GM18870 (cell line): ENCODE measurements at regions not wholly inside any gene's neighbourhood (a gene's known extent, or its start where the extent isn't known, plus 50 kb on each side); places are given as distances from the start of the nearest gene placed in this dataset.

Experiments
- ATAC-seq: cut with Tn5 transposase; IDR thresholded peaks from one replicate; pipeline ENCODE4 v1.9.1; 2021; ENCODE audit warnings: moderate library complexity; ENCODE audit not compliant: unreplicated experiment

DNA sequence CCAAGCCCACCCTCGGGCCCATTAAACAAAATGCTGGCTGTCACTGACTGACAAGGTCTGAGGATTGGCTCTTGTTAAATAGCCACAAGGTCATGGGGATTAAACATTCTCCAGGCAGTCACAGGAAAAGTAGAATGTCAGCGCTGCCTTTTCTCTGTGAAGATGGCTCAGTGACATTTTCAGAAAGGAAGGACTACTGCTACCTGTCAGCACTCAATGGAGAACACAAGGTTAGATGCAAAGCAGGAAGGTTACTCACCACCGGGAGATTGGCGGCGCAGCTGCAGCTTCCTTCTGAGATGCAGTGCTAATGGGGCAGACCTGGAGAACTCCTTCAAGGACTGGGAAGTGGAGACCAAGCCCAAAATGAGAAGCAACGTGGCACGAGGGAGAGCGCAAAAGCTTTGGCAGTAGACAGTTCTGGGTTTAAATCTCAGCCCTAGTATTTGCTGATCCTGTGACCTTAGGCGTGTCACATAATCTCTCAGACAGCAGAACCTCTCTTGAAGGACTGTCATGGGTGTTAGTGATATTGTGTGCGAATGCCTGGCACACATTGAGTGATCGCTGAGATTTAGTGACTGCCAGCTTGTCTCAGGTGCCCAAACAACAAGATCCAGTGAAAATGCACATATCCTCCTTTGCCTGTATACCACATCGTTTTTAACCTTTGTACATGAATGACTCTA, 213.1 kb upstream of the BOD1L1 start:
- no peak for ATAC-seq

DNA sequence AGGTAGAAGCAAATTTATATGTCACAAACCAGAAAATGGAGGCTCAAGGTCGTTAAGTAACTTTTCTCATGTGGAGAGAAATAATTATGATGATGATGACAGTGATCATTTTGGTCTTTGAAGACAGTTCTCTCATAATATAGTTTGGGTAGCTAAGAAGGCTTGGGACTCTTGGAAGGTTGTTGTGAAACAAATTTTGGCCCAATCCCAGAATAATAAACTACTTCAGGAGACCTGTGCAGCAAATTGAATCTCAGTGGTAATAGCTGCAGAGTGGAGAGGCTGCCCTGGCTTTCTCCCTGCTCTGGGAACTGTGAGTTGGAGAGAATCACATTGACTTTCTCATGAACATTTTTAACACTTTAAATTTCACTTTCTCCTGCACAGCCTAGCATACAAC, 217.2 kb upstream of the BOD1L1 start:
- no peak for ATAC-seq

DNA sequence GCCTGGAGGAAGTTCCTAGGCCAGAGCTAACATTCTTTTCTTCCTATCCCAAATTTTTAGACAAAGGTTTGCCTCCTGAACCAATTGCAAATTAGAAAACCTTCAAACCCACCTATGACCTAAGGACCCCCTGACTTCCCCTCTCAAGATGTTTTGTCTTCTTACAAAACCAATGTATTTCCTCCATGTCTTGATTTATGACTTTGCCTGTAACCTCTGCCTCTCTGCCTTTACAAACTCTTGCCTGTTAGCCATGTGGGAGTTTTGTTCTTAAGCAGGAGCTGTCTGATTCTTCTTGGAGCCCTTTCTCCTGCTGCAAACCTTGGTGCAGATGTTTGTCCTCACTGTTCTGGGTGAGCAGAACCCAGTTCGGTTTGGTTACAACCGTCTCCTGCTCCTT, 222.3 kb upstream of the BOD1L1 start:
- ATAC-seq: no peak

DNA sequence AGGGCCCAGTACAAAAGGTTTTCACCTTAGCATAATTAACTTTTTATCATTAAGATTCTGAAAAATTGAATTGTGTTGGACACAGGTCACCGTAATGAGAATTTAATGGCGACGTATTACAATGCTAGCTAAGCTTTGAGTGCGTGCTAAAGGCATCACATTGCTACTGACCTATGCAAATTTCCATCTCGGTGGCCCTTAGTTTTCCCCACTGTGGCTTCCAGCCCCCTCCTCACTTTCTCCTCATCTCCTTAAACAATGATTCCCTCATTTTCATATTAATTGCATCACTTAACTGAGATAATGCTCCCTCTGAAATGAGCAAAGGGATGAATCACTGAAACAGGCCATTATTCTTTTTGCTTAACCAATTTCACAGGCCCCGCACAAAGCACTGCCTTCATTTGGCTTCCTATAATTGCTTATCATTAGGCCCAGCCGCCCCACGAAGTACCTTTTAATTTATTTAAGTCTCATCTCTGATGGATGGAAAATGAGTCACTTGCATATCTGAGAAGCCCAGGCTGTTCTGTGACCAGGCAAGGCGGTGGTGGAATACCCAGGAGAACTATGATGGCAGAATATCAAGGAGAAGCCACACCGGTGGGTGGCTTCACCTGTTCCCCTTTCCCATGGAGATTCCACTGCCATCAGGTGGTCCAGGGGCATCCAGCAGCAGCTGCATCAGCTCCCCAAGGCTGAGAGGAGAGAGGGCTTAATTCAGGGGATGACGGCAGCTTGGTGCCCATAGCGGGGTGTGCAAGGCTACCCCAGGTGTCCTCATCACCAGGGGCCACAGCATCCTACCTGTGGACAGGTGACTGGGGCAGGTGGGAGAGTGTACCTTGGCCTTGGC, 223.8 kb upstream of the BOD1L1 start:
- ATAC-seq: no peak

DNA sequence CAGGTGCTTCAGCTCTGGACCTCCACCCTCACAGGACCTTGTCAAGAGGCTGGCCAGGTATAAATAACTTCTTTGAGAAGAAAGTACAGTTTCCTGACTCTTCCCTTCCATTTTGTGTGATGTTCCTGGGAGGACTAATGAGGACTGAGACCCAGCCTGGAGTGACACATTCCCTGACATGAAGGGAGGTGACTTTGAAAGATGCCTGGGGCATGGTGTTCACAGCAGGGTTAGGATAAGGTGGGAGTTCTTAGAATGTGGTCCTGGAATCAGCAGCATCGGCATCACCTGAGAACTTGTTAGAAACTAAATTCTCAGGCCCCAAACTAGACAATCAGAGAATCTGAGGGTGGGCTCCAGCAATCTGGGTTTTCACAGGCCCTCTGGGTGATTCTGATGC, 224.9 kb upstream of the BOD1L1 start:
- no peak for ATAC-seq

DNA sequence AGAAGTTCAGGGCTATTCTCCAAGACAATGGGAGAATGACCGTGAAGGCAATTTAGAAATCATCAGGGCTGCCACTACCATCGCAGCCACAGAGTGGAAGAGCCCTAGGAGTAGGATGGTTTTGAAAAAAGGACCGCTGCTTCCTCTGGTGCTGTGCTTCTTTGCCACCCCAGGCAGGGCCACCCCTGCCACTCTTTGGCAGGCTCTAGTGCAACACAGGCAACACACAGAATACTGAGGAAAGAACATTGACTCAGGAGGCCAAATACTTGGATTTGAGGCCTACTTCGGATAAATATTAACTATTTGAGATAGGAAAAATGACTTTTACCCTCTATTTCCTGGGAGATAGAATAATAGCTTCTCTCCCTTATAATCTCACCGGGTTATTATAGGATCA, 228.9 kb upstream of the BOD1L1 start:
- ATAC-seq: no peak

DNA sequence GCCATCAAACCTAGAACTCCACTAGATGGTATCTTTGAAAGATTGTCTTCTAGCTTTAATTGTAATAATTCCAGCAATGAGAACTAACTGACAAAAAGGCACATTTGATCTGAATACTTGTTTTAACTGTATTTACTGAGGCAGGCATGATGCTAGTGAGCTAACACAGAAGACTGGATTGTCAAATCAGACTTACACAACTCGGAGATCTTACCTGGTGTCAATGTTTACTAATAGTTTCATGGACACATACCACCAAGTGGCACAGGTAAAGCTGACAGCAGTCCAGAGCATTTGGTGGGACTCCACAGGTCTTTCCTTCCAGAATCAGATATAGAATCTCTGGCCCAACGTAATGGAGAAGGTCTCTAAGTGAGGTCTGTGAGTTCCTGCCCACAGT, 229.9 kb upstream of the BOD1L1 start:
- ATAC-seq: no peak

DNA sequence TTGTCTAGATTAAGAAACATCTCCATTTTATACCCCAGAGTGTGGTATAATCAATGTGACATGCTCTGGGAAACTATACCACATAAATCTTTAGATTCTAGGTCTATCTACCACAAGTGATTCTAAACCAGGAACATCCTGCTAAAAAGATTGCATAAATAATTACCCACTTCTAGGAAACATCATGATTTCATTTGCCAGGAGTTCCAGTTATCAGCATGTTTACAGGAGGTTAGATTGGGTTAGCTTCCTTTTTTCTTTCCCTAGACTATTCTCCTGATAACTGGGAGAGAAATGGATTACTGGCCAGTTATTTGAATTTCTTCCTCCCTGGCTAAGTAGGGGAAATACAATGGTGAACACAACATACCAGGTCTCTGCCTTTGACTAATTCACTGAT, 230.3 kb upstream of the BOD1L1 start:
- ATAC-seq: no peak

GRCh38 chr4:13859423-13859822, 231.9 kb upstream of the BOD1L1 start:
- ATAC-seq: no peak

GRCh38 chr4:13860126-13860525, 232.6 kb upstream of the BOD1L1 start:
- ATAC-seq: no peak

DNA sequence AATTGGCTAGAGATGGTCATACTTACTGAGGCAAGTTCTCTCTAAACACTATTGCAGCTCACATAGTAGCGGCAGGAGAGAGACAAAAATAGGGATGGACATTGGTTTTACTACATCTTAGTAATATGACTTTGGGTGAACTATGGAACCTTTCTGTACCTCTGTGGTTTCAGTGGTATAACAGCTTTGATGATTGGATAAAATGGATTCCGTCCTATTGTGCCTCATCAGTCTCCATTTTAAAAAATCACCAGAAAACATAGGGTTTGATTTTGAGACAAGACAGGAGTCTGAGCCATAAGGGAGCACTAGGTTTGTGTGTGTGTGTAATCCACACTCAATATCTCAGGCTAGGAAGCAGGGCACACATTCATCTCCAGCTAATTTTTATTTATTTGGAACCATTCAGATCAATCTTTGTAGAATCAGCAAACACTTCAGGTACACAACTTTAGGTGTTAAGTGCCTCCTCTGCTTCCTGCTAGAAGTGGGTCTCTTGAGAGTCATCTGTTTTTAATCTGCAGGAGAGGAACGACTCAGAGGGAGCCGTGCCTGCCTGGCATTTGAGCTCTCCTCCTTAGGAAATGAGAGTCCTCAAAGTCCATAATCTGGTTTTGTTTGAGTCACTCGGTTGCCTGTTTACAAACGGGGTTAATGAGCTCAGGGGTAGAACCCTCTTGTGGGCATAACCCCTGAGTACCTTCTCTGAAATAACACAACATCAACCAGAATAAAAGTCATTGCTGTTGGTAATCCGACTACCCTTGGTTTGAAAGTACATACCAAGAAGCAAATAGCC, 238.5 kb upstream of the BOD1L1 start:
- ATAC-seq: no peak

DNA sequence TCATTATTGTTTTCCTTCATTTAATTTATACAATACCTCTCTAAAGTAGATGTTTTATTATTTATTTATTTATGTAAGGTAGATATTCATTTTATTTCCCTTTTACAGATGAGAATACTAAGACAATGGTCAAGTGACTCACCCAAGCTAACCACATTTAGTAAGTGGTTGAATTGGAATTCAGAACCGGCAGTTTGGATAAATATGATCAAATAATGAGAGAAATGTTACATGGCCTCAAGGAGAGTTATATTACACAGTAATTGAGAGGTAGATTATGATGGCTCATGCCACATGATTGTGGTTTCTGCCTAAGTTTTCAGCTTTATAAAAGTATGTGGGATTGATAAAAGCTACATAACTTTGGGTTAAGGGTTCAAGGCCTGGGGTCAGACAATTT, 239.4 kb upstream of the BOD1L1 start:
- ATAC-seq: no peak

DNA sequence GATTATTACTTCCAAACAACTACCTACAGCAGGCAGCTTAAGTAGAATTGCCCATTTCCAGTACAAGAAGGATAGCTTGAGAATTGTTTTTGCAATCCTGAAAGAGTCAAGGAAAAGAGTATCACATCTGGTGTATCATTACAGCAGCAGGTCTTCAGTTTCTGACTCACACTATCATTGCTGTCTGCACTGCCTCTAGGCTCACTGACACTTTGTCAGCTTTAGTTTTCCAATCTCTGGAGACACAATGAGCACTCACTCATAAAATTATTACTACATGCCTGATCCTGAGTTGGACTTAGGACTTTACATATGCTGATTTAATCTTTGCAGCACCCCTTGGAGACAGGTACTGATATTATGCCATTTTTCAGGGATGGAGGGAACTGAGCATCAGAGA, 244.6 kb upstream of the BOD1L1 start:
- ATAC-seq: no peak

GRCh38 chr4:13872955-13873354, 245.4 kb upstream of the BOD1L1 start:
- ATAC-seq: no peak

DNA sequence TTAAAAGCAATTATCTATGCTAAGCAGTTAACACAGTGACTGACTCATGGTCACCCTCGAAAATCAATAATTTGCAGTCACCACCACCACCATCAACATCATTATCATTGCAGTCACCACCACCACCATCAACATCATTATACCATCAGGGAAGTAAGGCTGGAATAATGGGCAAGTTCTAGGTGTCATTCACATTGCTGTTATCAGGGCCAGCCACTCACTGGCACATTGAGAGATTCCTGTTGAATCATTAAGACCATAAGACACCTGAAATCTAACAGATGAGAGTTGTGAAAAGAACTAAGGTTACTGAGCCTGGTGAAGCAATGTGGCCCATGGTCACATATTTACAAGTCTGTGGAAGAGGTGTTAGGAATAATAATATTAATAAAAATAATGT, 247.7 kb upstream of the BOD1L1 start:
- no peak for ATAC-seq

DNA sequence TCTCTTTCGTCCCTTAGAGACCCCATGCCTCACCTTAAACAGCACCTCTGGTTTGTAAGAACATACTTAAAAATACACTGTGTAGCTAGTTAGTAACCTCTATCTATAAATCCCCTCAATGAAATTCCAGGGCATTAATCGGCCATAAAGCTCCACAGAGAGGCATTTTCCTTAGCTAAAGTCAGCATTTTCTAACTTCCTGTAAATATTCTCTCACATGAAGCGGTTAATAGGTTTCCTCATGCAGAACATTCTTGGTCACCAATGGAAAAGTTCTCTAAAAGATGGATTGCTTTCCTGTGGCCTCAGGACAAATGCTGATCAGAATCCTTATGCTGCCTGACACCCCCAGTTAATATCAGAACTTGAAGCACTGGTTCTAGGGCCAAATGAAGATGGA, 248.6 kb upstream of the BOD1L1 start:
- no peak for ATAC-seq

DNA sequence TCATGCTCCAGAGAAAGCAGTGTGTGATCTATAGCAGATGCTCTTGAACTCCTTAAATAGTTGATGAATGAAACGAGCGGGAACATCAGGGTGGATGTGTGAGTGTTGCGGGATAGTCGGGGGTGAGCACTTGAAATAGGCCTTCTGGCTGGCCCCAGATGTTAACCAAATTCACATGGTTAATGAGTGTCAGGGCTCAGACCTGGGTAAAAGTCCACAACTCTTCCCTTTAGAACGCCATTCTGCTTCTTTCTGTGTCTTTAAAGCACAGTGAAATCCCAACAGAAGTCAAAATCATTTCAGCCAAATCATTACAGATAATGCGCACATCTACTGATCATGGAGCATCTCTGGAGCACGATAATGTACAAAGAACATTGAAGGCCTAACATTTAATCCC, 249.4 kb upstream of the BOD1L1 start:
- ATAC-seq: no peak

DNA sequence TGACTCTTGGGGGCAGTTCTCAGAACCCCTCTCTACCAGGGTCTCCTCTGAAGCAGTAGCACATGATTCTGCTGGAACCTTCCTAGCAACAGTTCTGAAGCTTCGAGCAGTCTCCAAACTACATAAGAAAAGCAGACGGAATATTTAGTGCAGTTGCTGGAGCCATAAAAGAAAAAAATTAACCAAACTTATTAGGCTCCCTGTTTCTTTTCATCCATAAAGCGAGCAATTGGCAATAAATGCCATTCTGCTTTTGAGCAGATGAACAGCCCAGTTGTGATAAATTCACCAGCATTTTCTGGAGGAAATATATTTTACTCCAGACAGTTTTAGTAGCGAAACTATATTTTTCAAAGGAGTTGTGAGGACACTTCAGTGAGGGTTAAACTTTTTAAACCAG, 250.1 kb upstream of the BOD1L1 start:
- ATAC-seq: no peak

GRCh38 chr4:13881892-13882291, 254.4 kb upstream of the BOD1L1 start:
- no peak for ATAC-seq

GRCh38 chr4:13887010-13887409, 259.5 kb upstream of the BOD1L1 start:
- ATAC-seq: no peak

GRCh38 chr4:13888112-13888511, 260.6 kb upstream of the BOD1L1 start:
- no peak for ATAC-seq

DNA sequence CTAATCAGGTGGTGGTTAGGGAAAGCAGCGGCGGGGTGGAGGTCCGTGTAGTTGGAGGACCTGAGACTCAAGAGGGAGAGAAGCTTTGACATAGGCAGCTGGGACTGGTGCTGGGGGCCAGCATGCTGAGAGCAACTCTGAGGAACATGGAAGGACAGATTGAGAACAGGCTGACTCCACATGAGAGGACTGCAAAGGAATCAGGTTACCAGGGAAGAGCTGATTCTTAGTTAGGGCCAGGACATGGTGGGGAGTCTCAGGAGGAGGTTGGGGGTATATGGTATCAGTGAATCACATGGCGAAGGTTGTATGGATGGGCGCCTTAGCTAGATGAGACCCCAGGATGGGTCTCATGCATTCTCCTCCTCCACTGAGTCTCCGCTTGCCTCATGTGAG, 264.0 kb upstream of the BOD1L1 start:
- ATAC-seq: no peak
